Mesendoderm (in vitro differentiated cells): ENCODE measurements at regions not wholly inside any gene's neighbourhood (a gene's known extent, or its start where the extent isn't known, plus 50 kb on each side); places are given as distances from the start of the nearest gene placed in this dataset.

ENCODE experiments used
- DNase-seq: peaks from one replicate; pipeline ENCODE4 v3.0.0; 2013
- H2AK5ac ChIP-seq: 2 replicates; pipeline ENCODE4 v1.6.1; 2013; ENCODE audit warnings: low read length, inconsistent platforms
- H2BK120ac ChIP-seq: 2 replicates; pipeline ENCODE4 v1.6.1; 2013; ENCODE audit warnings: low read depth, mild to moderate bottlenecking, low read length, moderate library complexity, mixed read lengths
- H2BK15ac ChIP-seq: replicated peaks from 2 replicates; pipeline ENCODE4 v1.6.1; 2013; ENCODE audit warnings: low read depth, mild to moderate bottlenecking, moderate library complexity
- H2BK5ac ChIP-seq: 2 replicates; pipeline ENCODE4 v1.6.1; 2013; ENCODE audit warnings: low read length, inconsistent platforms
- H3K18ac ChIP-seq: 2 replicates; pipeline ENCODE4 v1.6.1; 2013; ENCODE audit warnings: mild to moderate bottlenecking, low read length, mixed read lengths
- H3K23ac ChIP-seq: one replicate; pipeline ENCODE4 v1.6.1; 2013; ENCODE audit warnings: low read length
- H3K27ac ChIP-seq: 2 replicates; pipeline ENCODE4 v1.5.1; 2013; ENCODE audit warnings: low read depth, mild to moderate bottlenecking, inconsistent platforms, low read length, moderate library complexity
- H3K27me3 ChIP-seq: 2 replicates; pipeline ENCODE4 v1.6.1; 2013; ENCODE audit warnings: low read length, control low read depth, mild to moderate bottlenecking, inconsistent platforms; ENCODE audit not compliant: insufficient read depth, poor library complexity
- H3K36me3 ChIP-seq: 2 replicates; pipeline ENCODE4 v1.6.1; 2013; ENCODE audit warnings: low read length, inconsistent platforms; ENCODE audit not compliant: control insufficient read depth, insufficient read depth
- H3K4ac ChIP-seq: one replicate; pipeline ENCODE4 v1.6.1; 2013; ENCODE audit warnings: low read depth, mild to moderate bottlenecking, low read length, moderate library complexity
- H3K4me1 ChIP-seq: 2 replicates; pipeline ENCODE4 v1.6.1; 2013; ENCODE audit warnings: low read depth, low read length, inconsistent platforms; ENCODE audit not compliant: control insufficient read depth
- H3K4me2 ChIP-seq: 2 replicates; pipeline ENCODE4 v1.6.1; 2013; ENCODE audit warnings: low read length
- H3K4me3 ChIP-seq: 2 replicates; pipeline ENCODE4 v1.5.1; 2013; ENCODE audit warnings: mild to moderate bottlenecking, low read length
- H3K56ac ChIP-seq: one replicate; pipeline ENCODE4 v1.6.1; 2013; ENCODE audit warnings: low read length
- H3K79me1 ChIP-seq: 2 replicates; pipeline ENCODE4 v1.6.1; 2013; ENCODE audit warnings: low read length, inconsistent platforms
- H3K79me2 ChIP-seq: 2 replicates; pipeline ENCODE4 v1.6.1; 2013; ENCODE audit warnings: mild to moderate bottlenecking, low read length; ENCODE audit not compliant: control insufficient read depth, insufficient read depth
- H3K9ac ChIP-seq: 2 replicates; pipeline ENCODE4 v1.6.1; 2013; ENCODE audit warnings: low read length, inconsistent platforms
- H4K5ac ChIP-seq: one replicate; pipeline ENCODE4 v1.6.1; 2013; ENCODE audit warnings: low read length
- H4K8ac ChIP-seq: one replicate; pipeline ENCODE4 v1.6.1; 2013; ENCODE audit warnings: low read depth, mild to moderate bottlenecking, control low read depth, low read length, moderate library complexity
- WGBS: extraction: QIAGEN DNeasy Blood & Tissue Kit; methylation state at CpG from one replicate; pipeline ENCODE4 v1.1.7; 2013; ENCODE audit warnings: low lambda C conversion rate, missing lambda C conversion rate; ENCODE audit not compliant: insufficient coverage; ENCODE audit errors: extremely low coverage; 5-methylcytosine and 5-hydroxymethylcytosine counted together

DNA sequence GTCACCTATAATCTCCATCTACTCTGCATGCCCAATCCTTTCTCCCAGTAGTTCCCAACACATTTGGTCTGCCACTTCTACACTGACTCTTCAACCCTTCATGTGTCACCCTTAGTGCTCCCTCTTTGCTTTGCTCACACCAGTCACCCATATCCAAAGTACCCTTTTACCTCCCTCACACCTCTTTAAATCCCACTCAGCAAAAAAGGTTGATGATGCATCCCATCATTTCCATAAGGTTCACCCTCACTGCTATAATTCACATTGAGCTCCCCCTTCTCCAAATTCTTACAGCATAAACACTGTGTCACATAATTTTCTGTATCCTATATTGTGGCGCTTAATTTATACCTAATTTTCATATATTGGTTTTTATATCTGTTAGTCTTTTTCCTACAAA, 83.8 kb upstream of the ATP1B1 start:
- Histone ChIP-seq H3K23ac (no peak overlapping the region), H3K9ac (no peak overlapping the region), H2AK5ac (no peak overlapping the region), H2BK120ac (no peak overlapping the region), H3K79me2 (no peaks in the 10 kb centered on the region), H3K4me2 (no peak overlapping the region), H3K18ac (no peak overlapping the region), H3K79me1 (no peaks in the 10 kb centered on the region), H4K8ac (no peak overlapping the region), H3K4me3 (no peak overlapping the region), H3K4me1 (no peaks in the 10 kb centered on the region), H4K5ac (no peak overlapping the region), H2BK15ac (no peak overlapping the region), H3K56ac (no peak overlapping the region), H3K27ac (no peak overlapping the region), H3K27me3 (no peaks in the 10 kb centered on the region), H3K4ac (no peak overlapping the region), H3K36me3 (no peaks in the 10 kb centered on the region), H2BK5ac (no peak overlapping the region)
- WGBS = no CpG with 5 or more reads among the region's 1 CpG
- DNase-seq = no peak

DNA sequence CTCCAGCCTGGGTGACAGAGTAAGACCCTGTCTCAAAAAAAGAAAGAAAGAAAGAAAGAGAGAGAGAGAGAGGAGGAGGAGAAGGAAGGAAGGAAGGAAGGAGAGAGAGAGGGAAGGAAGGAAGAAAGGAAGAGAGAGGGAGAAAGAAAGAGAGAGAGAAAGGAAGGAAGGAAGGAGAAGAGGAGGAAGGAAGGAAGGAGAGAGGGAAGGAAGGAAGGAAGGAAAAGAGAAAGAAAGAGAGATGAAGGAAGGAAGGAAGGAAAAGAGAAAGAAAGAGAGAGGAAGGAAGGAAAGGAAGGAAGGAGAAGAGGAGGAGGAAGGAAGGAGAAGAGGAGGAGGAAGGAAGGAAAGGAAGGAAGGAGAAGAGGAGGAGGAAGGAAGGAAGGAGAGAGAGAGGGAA, 82.2 kb upstream of the ATP1B1 start:
- Histone ChIP-seq H3K4ac (no peak overlapping the region), H3K79me1 (no peaks in the 10 kb centered on the region), H3K56ac (no peak overlapping the region), H3K9ac (no peak overlapping the region), H3K79me2 (no peaks in the 10 kb centered on the region), H4K8ac (no peak overlapping the region), H3K36me3 (no peaks in the 10 kb centered on the region), H3K4me1 (no peaks in the 10 kb centered on the region), H3K4me2 (no peak overlapping the region), H2BK15ac (no peak overlapping the region), H3K4me3 (no peak overlapping the region), H3K18ac (no peak overlapping the region), H3K27ac (no peak overlapping the region), H3K27me3 (no peaks in the 10 kb centered on the region), H4K5ac (no peak overlapping the region), H3K23ac (no peak overlapping the region), H2AK5ac (no peak overlapping the region), H2BK120ac (no peak overlapping the region), H2BK5ac (no peak overlapping the region)
- DNase-seq = no peak

DNA sequence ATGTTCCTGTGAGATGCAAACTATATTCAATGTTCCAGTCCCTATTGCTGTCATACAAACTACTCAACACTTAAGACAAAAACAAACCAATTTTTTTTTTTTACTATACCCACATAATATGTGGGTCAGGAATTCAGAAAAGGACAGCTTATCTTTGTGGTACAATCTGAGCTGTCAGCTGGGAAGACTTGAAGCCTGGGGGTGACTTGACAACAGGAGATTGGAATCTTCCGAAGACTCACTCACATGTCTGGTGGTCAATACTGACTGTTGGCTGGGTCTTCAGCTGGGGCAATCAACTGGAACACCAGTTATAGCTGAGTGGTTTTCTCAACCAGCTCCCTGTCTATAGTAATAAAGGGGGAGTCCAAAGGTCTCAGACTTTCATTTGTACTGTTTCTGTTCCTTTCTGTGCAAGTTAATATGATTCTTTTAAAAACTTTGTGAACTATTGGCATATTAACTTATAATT, 81.7 kb upstream of the ATP1B1 start:
- Histone ChIP-seq H3K4me3 (no peak overlapping the region), H3K4ac (no peak overlapping the region), H3K56ac (no peak overlapping the region), H3K79me1 (no peaks in the 10 kb centered on the region), H3K4me1 (no peaks in the 10 kb centered on the region), H3K27ac (no peak overlapping the region), H2BK120ac (no peak overlapping the region), H3K9ac (no peak overlapping the region), H3K79me2 (no peaks in the 10 kb centered on the region), H3K4me2 (no peak overlapping the region), H3K18ac (no peak overlapping the region), H3K27me3 (no peaks in the 10 kb centered on the region), H3K23ac (no peak overlapping the region), H3K36me3 (no peaks in the 10 kb centered on the region), H2BK15ac (no peak overlapping the region), H4K8ac (no peak overlapping the region), H4K5ac (no peak overlapping the region), H2AK5ac (no peak overlapping the region), H2BK5ac (no peak overlapping the region)
- no CpG with 5 or more reads among the region's 1 CpG for WGBS
- DNase-seq = no peak

DNA sequence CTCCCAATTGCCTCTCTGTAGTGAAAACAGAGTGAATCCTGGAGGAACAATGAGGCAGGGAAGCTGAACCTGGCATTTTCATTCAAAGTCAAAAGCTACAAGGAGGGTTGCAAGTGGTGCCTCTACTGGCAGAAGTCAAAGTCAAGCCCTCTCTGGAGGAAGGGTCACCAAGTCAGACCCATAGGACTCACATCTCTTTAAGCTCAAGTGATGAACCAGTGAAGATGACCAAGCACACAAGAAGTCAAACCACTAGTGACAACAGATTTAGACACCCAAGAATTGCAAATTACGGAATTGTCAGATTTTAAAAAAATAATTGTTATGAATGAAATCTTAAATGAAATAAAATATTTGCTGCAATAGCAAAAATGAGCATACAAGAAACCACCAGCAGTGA, 81.1 kb upstream of the ATP1B1 start:
- no CpG with 5 or more reads among the region's 1 CpG for WGBS
- no peak overlapping the region for H2BK5ac ChIP-seq

DNA sequence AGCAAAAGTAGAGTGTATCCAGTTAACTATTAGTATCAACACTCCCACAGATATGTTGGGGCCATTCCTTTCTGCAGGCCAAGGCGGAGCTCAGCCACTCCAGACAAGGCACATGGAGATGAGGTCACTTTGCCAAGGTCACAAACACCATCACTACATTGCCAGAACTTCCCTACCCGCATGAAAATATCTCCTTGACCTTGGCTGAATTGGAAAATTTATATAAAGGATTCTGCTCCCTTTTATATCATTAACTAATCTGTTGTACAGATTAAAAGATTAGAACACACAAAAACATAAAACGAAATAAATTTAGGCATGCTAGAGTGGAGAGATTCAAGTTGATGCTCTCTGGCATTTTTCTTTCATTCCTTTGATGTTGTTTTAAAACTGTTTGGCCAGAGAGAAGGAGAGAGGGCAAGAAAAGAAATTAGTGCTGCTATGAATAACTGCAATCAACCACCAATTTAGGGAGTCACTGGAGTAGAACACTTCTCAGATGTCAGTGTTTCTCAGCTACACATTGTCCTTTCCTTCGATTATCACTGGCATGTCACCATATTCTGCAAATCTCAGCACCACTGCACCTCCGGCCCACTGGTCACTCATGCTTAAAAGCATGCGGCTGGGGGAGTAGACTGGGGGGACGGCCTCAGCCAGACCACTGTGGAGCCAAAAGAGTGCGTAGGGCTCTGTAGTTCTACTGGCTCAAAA, 78.7 kb upstream of the ATP1B1 start:
- H4K8ac ChIP-seq = no peak overlapping the region
- no peak overlapping the region for H3K4ac ChIP-seq
- no peaks in the 10 kb centered on the region for H3K79me1 ChIP-seq
- no peak overlapping the region for H3K27ac ChIP-seq
- WGBS = no CpG with 5 or more reads among the region's 8 CpGs
- H3K9ac ChIP-seq = no peak overlapping the region
- no peaks in the 10 kb centered on the region for H3K4me1 ChIP-seq
- no peaks in the 10 kb centered on the region for H3K79me2 ChIP-seq
- no peak overlapping the region for H4K5ac ChIP-seq
- no peak overlapping the region for H3K18ac ChIP-seq
- no peak overlapping the region for H3K56ac ChIP-seq
- no peak for DNase-seq
- H2BK120ac ChIP-seq = no peak overlapping the region
- H3K23ac ChIP-seq = no peak overlapping the region
- H3K27me3 ChIP-seq = no peaks in the 10 kb centered on the region
- H2BK5ac ChIP-seq = no peak overlapping the region
- no peak overlapping the region for H2BK15ac ChIP-seq
- H3K36me3 ChIP-seq = no peaks in the 10 kb centered on the region
- H2AK5ac ChIP-seq = no peak overlapping the region
- no peak overlapping the region for H3K4me2 ChIP-seq
- H3K4me3 ChIP-seq = no peak overlapping the region

More for the DNA sequence above, 81.1 kb upstream of the ATP1B1 start:
- DNase-seq = no peak
- H3K18ac ChIP-seq = no peak overlapping the region
- no peaks in the 10 kb centered on the region for H3K27me3 ChIP-seq
- H3K9ac ChIP-seq = no peak overlapping the region
- H3K4me3 ChIP-seq = no peak overlapping the region
- H4K5ac ChIP-seq = no peak overlapping the region
- H3K79me1 ChIP-seq = no peaks in the 10 kb centered on the region
- H3K56ac ChIP-seq = no peak overlapping the region
- H3K79me2 ChIP-seq = no peaks in the 10 kb centered on the region
- no peak overlapping the region for H2AK5ac ChIP-seq
- H3K4me1 ChIP-seq = no peaks in the 10 kb centered on the region
- no peak overlapping the region for H3K27ac ChIP-seq
- no peaks in the 10 kb centered on the region for H3K36me3 ChIP-seq
- no peak overlapping the region for H3K23ac ChIP-seq
- no peak overlapping the region for H3K4ac ChIP-seq
- H3K4me2 ChIP-seq = no peak overlapping the region
- H2BK15ac ChIP-seq = no peak overlapping the region
- H4K8ac ChIP-seq = no peak overlapping the region
- H2BK120ac ChIP-seq = no peak overlapping the region
